ENCODE measurements at regions not wholly inside any gene's neighbourhood (a gene's known extent, or its start where the extent isn't known, plus 50 kb on each side); places are given as distances from the start of the nearest gene placed in this dataset.

GRCh38 chr4:116603096-116603495 lies 482.3 kb downstream of the TRAM1L1 start:
- no peak for DNase-seq (ENCODE audit: extremely low spot score)
- POLR2A ChIA-PET = no interaction called here
- TF ChIP-seq CTCF (IDR thresholded peaks at IDR 0.05; ENCODE audit: control extremely low read depth, extremely low read depth, low read depth, missing control alignments) = no peak
- CTCF ChIA-PET = interaction anchor here (1.3 kb wide), 1 partner anchor 13 kb away, joined by 3 read pairs; no protein-coding TSS in a partner anchor

GRCh38 chr4:116599859-116600258 lies 485.5 kb downstream of the TRAM1L1 start:
- ChIA-PET POLR2A (no interaction called here), CTCF (no interaction called here)
- peak; percentile 16 for TF ChIP-seq CTCF (IDR thresholded peaks at IDR 0.05; ENCODE audit: control extremely low read depth, extremely low read depth, low read depth, missing control alignments)
- peak; percentile 11 for DNase-seq (ENCODE audit: extremely low spot score)

- DNase-seq (ENCODE audit: extremely low spot score) = no peak
- ChIA-PET POLR2A (no interaction called here), CTCF (no interaction called here)
- no peak for TF ChIP-seq CTCF (IDR thresholded peaks at IDR 0.05; ENCODE audit: control extremely low read depth, extremely low read depth, low read depth, missing control alignments)
Observed at GRCh38 chr4:116598980-116599789, 486.2 kb downstream of the TRAM1L1 start.

- no peak for TF ChIP-seq CTCF (IDR thresholded peaks at IDR 0.05; ENCODE audit: control extremely low read depth, extremely low read depth, low read depth, missing control alignments)
- DNase-seq (ENCODE audit: extremely low spot score) = no peak
- POLR2A ChIA-PET = no interaction called here
- CTCF ChIA-PET = no interaction called here
Observed at GRCh38 chr4:116598155-116598979, 487.0 kb downstream of the TRAM1L1 start.

GRCh38 chr4:116590648-116591047 lies 494.7 kb downstream of the TRAM1L1 start:
- TF ChIP-seq CTCF (IDR thresholded peaks at IDR 0.05; ENCODE audit: control extremely low read depth, extremely low read depth, low read depth, missing control alignments) = no peak
- POLR2A ChIA-PET = no interaction called here
- DNase-seq (ENCODE audit: extremely low spot score) = no peak
- CTCF ChIA-PET = interaction anchor here (0.7 kb wide), 1 partner anchor 12 kb away, joined by 3 read pairs; no protein-coding TSS in a partner anchor

GRCh38 chr4:116588783-116589182 lies 496.6 kb downstream of the TRAM1L1 start:
- DNase-seq (ENCODE audit: extremely low spot score) = no peak
- no peak for TF ChIP-seq CTCF (IDR thresholded peaks at IDR 0.05; ENCODE audit: control extremely low read depth, extremely low read depth, low read depth, missing control alignments)
- ChIA-PET CTCF (no interaction called here), POLR2A (no interaction called here)

Measured in GM10248 (cell line).